ENCODE measurements at regions not wholly inside any gene's neighbourhood (a gene's known extent, or its start where the extent isn't known, plus 50 kb on each side); places are given as distances from the start of the nearest gene placed in this dataset.

GRCh38 chr13:99045396-99045795, 67.5 kb upstream of the DOCK9 start:
- TF ChIP-seq, protein P1, sequence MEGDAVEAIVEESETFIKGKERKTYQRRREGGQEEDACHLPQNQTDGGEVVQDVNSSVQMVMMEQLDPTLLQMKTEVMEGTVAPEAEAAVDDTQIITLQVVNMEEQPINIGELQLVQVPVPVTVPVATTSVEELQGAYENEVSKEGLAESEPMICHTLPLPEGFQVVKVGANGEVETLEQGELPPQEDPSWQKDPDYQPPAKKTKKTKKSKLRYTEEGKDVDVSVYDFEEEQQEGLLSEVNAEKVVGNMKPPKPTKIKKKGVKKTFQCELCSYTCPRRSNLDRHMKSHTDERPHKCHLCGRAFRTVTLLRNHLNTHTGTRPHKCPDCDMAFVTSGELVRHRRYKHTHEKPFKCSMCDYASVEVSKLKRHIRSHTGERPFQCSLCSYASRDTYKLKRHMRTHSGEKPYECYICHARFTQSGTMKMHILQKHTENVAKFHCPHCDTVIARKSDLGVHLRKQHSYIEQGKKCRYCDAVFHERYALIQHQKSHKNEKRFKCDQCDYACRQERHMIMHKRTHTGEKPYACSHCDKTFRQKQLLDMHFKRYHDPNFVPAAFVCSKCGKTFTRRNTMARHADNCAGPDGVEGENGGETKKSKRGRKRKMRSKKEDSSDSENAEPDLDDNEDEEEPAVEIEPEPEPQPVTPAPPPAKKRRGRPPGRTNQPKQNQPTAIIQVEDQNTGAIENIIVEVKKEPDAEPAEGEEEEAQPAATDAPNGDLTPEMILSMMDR (IDR thresholded peaks at IDR 0.05): no peak
- no peak for TF ChIP-seq POLR2A (IDR thresholded peaks at IDR 0.05)

Data from adrenal gland (tissue), 5 donors.